ENCODE measurements at regions not wholly inside any gene's neighbourhood (a gene's known extent, or its start where the extent isn't known, plus 50 kb on each side); places are given as distances from the start of the nearest gene placed in this dataset.

DNA sequence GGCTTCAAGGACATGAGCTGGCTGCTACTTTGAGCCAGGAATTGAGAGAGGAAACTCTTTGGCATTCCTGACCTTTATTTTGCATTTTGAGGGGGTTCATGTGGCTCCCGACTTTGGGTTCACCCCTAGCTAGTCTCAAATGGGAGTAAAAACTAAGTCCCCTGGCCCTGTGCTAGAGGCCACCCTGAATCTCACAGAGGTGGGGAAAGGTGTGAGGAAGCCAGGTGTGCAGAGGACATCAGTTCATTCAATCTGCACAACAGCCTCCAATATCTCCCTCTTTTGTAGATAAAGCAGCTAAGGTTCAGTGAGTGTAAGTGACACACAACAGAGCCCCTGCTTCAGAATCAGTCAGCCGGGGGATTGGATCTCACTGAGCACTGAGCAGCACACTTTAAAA lies 325.7 kb downstream of the DCDC2C start:
- TF ChIP-seq, protein P1, sequence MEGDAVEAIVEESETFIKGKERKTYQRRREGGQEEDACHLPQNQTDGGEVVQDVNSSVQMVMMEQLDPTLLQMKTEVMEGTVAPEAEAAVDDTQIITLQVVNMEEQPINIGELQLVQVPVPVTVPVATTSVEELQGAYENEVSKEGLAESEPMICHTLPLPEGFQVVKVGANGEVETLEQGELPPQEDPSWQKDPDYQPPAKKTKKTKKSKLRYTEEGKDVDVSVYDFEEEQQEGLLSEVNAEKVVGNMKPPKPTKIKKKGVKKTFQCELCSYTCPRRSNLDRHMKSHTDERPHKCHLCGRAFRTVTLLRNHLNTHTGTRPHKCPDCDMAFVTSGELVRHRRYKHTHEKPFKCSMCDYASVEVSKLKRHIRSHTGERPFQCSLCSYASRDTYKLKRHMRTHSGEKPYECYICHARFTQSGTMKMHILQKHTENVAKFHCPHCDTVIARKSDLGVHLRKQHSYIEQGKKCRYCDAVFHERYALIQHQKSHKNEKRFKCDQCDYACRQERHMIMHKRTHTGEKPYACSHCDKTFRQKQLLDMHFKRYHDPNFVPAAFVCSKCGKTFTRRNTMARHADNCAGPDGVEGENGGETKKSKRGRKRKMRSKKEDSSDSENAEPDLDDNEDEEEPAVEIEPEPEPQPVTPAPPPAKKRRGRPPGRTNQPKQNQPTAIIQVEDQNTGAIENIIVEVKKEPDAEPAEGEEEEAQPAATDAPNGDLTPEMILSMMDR (conservative IDR thresholded peaks at IDR 0.05; ENCODE audit: low read length) = no peak
- no peak for TF ChIP-seq EZH2phosphoT487 (IDR thresholded peaks at IDR 0.05; ENCODE audit: borderline replicate concordance)
